Liver (tissue), 3 donors: ENCODE measurements at regions not wholly inside any gene's neighbourhood (a gene's known extent, or its start where the extent isn't known, plus 50 kb on each side); places are given as distances from the start of the nearest gene placed in this dataset.
"Not testable (repeated sequence)": the region's sequence is repeated elsewhere in the genome, so short reads cannot be mapped to it uniquely, and the experiment has no call there.

Experiments used
- CTCF ChIP-seq: fragments of 150-350 bp; IDR thresholded peaks from 2 replicates; pipeline ENCODE4 v1.5.1; 2017; ENCODE audit warnings: improper control_type of control experiment, low read depth, low read length; ENCODE audit not compliant: missing input control
- GABPA ChIP-seq, 2 donors: IDR thresholded peaks in 1 of 2; conservative IDR thresholded peaks in 1 of 2; 2 replicates each; pipeline ENCODE4 v1.6.1; 2016; ENCODE audit warnings: antibody characterized with exemption in 2 of 2, mild to moderate bottlenecking in 1 of 2, moderate library complexity in 1 of 2
- MAX ChIP-seq: IDR thresholded peaks from 2 replicates; pipeline ENCODE4 v1.6.1; 2016; ENCODE audit warnings: antibody characterized with exemption
- REST ChIP-seq: IDR thresholded peaks from 2 replicates; pipeline ENCODE4 v1.6.1; 2016; ENCODE audit warnings: antibody characterized with exemption, mild to moderate bottlenecking
- donor health status: healthy.
- donor health status: healthy.

- not testable (repeated sequence) for TF ChIP-seq CTCF; REST; GABPA (IDR thresholded peaks at IDR 0.05 in 1 of 2, conservative IDR thresholded peaks at IDR 0.05 in 1 of 2); MAX
Measured at GRCh38 chr17:83192789-83193335, 113.5 kb downstream of the METRNL start.
